H1 (cell line): ENCODE measurements at regions not wholly inside any gene's neighbourhood (a gene's known extent, or its start where the extent isn't known, plus 50 kb on each side); places are given as distances from the start of the nearest gene placed in this dataset.

Experiments
- CTCF ChIA-PET: fragments of 300-600 bp; sonication (Branson Sonifier 250); formaldehyde crosslinking; loops from one replicate; lab custom pipeline; 2021; ENCODE audit not compliant: partially characterized antibody; lab: Charles Lee
- POLR2A ChIA-PET: fragments of 300-600 bp; sonication (Branson Sonifier 250); formaldehyde crosslinking; loops from one replicate; lab custom pipeline; 2021; ENCODE audit warnings: inconsistent platforms; ENCODE audit not compliant: partially characterized antibody; lab: Charles Lee
- DNase-seq, 2 experiments: peaks; one replicate each; pipeline versions ENCODE4 v3.0.0 to v3.0.0-alpha.2; 2010 to 2022; ENCODE audit warnings: low spot score in 2 of 2, low read depth in 1 of 2, mixed read lengths in 1 of 2
- FAIRE-seq: peaks from 2 replicates; lab custom pipeline; 2011; peaks lifted over from hg19 to GRCh38; lab: Jason Lieb, UNC
- H2AFZ ChIP-seq: 2 replicates; pipeline ENCODE4 v1.8.1; 2012; ENCODE audit warnings: low read length, inconsistent platforms
- H2AK5ac ChIP-seq: 2 replicates; pipeline ENCODE4 v1.6.1; 2013; ENCODE audit warnings: low read depth, low read length
- H2BK120ac ChIP-seq: replicated peaks from 2 replicates; pipeline ENCODE3; 2013; ENCODE audit warnings: low read depth, low read length, inconsistent platforms
- H2BK12ac ChIP-seq: 2 replicates; pipeline ENCODE4 v1.6.1; 2013; ENCODE audit warnings: low read depth, low read length
- H2BK15ac ChIP-seq: 2 replicates; pipeline ENCODE4 v1.6.1; 2013; ENCODE audit warnings: low read length
- H2BK20ac ChIP-seq: 2 replicates; pipeline ENCODE4 v1.6.1; 2013; ENCODE audit warnings: low read length
- H2BK5ac ChIP-seq: 2 replicates; pipeline ENCODE4 v1.6.1; 2013; ENCODE audit warnings: low read depth, low read length
- H3K14ac ChIP-seq: 2 replicates; pipeline ENCODE4 v1.6.1; 2013; ENCODE audit warnings: inconsistent platforms; ENCODE audit not compliant: insufficient read length
- H3K18ac ChIP-seq: 2 replicates; pipeline ENCODE4 v1.6.1; 2013; ENCODE audit warnings: low read length; ENCODE audit errors: extremely low read depth
- H3K23ac ChIP-seq: 2 replicates; pipeline ENCODE4 v1.6.1; 2013; ENCODE audit warnings: inconsistent platforms; ENCODE audit not compliant: insufficient read length
- H3K23me2 ChIP-seq: 2 replicates; pipeline ENCODE4 v1.6.1; 2013; ENCODE audit warnings: low read depth, low read length
- H3K27ac ChIP-seq: 2 replicates; pipeline ENCODE4 v1.6.1; 2011; ENCODE audit warnings: low read depth, low read length, inconsistent platforms
- H3K27me3 ChIP-seq, 4 experiments: replicated peaks in 1 of 4; 1 replicate in 1 of 4; 2 replicates in 3 of 4; pipeline versions ENCODE4 v1.6.1 to v1.8.1; 2011 to 2013; ENCODE audit warnings: low read length in 3 of 4, mild to moderate bottlenecking in 3 of 4, inconsistent platforms in 2 of 4, mixed read lengths in 2 of 4, moderate library complexity in 1 of 4; ENCODE audit not compliant: control insufficient read depth in 3 of 4, insufficient read depth in 3 of 4; ENCODE audit errors: extremely low read depth in 1 of 4
- H3K36me3 ChIP-seq, 4 experiments: 2 replicates each; pipeline versions ENCODE4 v1.6.1 to v1.8.1; 2011 to 2013; ENCODE audit warnings: mild to moderate bottlenecking in 4 of 4, low read length in 3 of 4, moderate library complexity in 2 of 4, control low read depth in 1 of 4, inconsistent platforms in 1 of 4; ENCODE audit not compliant: insufficient read depth in 4 of 4, control insufficient read depth in 2 of 4
- H3K4ac ChIP-seq: replicated peaks from 2 replicates; pipeline ENCODE3; 2013; ENCODE audit warnings: low read length, low read depth, mixed read lengths, inconsistent platforms; ENCODE audit not compliant: insufficient read length
- H3K4me1 ChIP-seq, 4 experiments: replicated peaks in 1 of 4; 1 replicate in 1 of 4; 2 replicates in 3 of 4; pipeline versions ENCODE4 v1.6.1 to v1.8.1; 2011 to 2013; ENCODE audit warnings: low read length in 3 of 4, inconsistent platforms in 2 of 4, mixed read lengths in 1 of 4; ENCODE audit not compliant: insufficient read depth in 4 of 4, control insufficient read depth in 3 of 4
- H3K4me2 ChIP-seq, 2 experiments: 2 replicates each; pipeline versions ENCODE4 v1.6.1 to v1.8.1; 2011 to 2013; ENCODE audit warnings: low read depth in 2 of 2, low read length in 2 of 2, control low read depth in 1 of 2, inconsistent platforms in 1 of 2, mild to moderate bottlenecking in 1 of 2; ENCODE audit not compliant: insufficient read depth in 1 of 2
- H3K4me3 ChIP-seq, 4 experiments: fragments of 200-600, 300-600 bp in 1 of 4; sonication (generic), shearing (Covaris generic), sonication (Bioruptor Twin) in 1 of 4; 2 replicates each; pipeline versions ENCODE4 v1.5.1 to v1.8.1; 2011 to 2016; ENCODE audit warnings: low read length in 4 of 4, low read depth in 3 of 4, control low read depth in 2 of 4, inconsistent platforms in 2 of 4, mild to moderate bottlenecking in 2 of 4, mixed read lengths in 1 of 4, moderate library complexity in 1 of 4; ENCODE audit not compliant: insufficient read depth in 2 of 4; ENCODE audit errors: extremely low read depth in 1 of 4
- H3K56ac ChIP-seq: replicated peaks from 2 replicates; pipeline ENCODE3; 2013; ENCODE audit warnings: low read depth, mild to moderate bottlenecking, mixed read lengths, low read length, inconsistent platforms; ENCODE audit not compliant: insufficient read length
- H3K79me1 ChIP-seq: 2 replicates; pipeline ENCODE4 v1.6.1; 2013; ENCODE audit warnings: low read depth, low read length, control low read depth
- H3K79me2 ChIP-seq, 2 experiments: 2 replicates each; pipeline versions ENCODE4 v1.6.1 to v1.8.1; 2012 to 2013; ENCODE audit warnings: low read length in 2 of 2, mild to moderate bottlenecking in 2 of 2, inconsistent platforms in 1 of 2; ENCODE audit not compliant: insufficient read depth in 2 of 2, control insufficient read depth in 1 of 2
- H3K9ac ChIP-seq, 4 experiments: replicated peaks in 1 of 4; 1 replicate in 1 of 4; 2 replicates in 3 of 4; pipeline versions ENCODE4 v1.6.1 to v1.8.1; 2011 to 2013; ENCODE audit warnings: low read depth in 3 of 4, low read length in 3 of 4, control low read depth in 2 of 4, mild to moderate bottlenecking in 2 of 4, moderate library complexity in 2 of 4, inconsistent platforms in 1 of 4; ENCODE audit errors: extremely low read depth in 1 of 4
- H3K9me3 ChIP-seq, 2 experiments: 2 replicates each; pipeline versions ENCODE4 v1.6.1 to v1.8.1; 2012 to 2013; ENCODE audit warnings: mild to moderate bottlenecking in 2 of 2, moderate library complexity in 2 of 2, control low read depth in 1 of 2, inconsistent platforms in 1 of 2, low read depth in 1 of 2, low read length in 1 of 2, mixed read lengths in 1 of 2; ENCODE audit not compliant: insufficient read depth in 2 of 2
- H4K20me1 ChIP-seq, 2 experiments: replicated peaks in 1 of 2; 2 replicates each; pipeline versions ENCODE3 to v1.8.1; 2011 to 2013; ENCODE audit warnings: inconsistent platforms in 2 of 2, low read length in 2 of 2, mild to moderate bottlenecking in 1 of 2; ENCODE audit not compliant: insufficient read depth in 2 of 2, control insufficient read depth in 1 of 2
- H4K5ac ChIP-seq: 2 replicates; pipeline ENCODE4 v1.6.1; 2013; ENCODE audit warnings: low read length, low read depth, mixed read lengths, inconsistent platforms; ENCODE audit not compliant: insufficient read length
- H4K8ac ChIP-seq: 2 replicates; pipeline ENCODE4 v1.8.0; 2013; ENCODE audit warnings: mild to moderate bottlenecking, moderate library complexity, low read length, inconsistent platforms; ENCODE audit not compliant: insufficient read depth; ENCODE audit errors: extremely low read depth
- H4K91ac ChIP-seq: replicated peaks from 2 replicates; pipeline ENCODE3; 2013; ENCODE audit warnings: low read length, mixed read lengths, inconsistent platforms; ENCODE audit not compliant: insufficient read length
- CBX5 ChIP-seq: fragments of 300-800, 300-1000 bp; sonication (generic); IDR thresholded peaks from 2 replicates; pipeline ENCODE4 v1.7.1; 2016; ENCODE audit warnings: antibody characterized with exemption, low read length, low read depth
- CBX8 ChIP-seq: fragments of 300-800, 300-1000 bp; sonication (generic); IDR thresholded peaks from 2 replicates; pipeline ENCODE4 v1.7.1; 2016; ENCODE audit warnings: low read depth, low read length, borderline replicate concordance
- POU5F1 ChIP-seq: IDR thresholded peaks from 2 replicates; pipeline ENCODE4 v1.6.1; 2011; ENCODE audit warnings: low read depth, mild to moderate bottlenecking, low read length, moderate library complexity
- RBBP5 ChIP-seq: IDR thresholded peaks from 2 replicates; pipeline ENCODE4 v1.7.1; 2012; ENCODE audit warnings: low read depth, mild to moderate bottlenecking, inconsistent platforms, low read length, moderate library complexity, borderline replicate concordance
- WGBS, 2 experiments: shearing (Covaris generic) in 1 of 2; methylation state at CpG; one replicate each; pipeline versions ENCODE4 v1.1.6 to v1.1.7; 2013 to 2015; ENCODE audit warnings: low lambda C conversion rate in 2 of 2, mixed read lengths in 2 of 2, inconsistent platforms in 1 of 2, low coverage in 1 of 2, missing lambda C conversion rate in 1 of 2; ENCODE audit not compliant: insufficient replicate concordance in 2 of 2, insufficient coverage in 1 of 2, insufficient read length in 1 of 2; ENCODE audit errors: extremely low coverage in 1 of 2, missing lambda C conversion rate in 1 of 2; 5-methylcytosine and 5-hydroxymethylcytosine counted together

DNA sequence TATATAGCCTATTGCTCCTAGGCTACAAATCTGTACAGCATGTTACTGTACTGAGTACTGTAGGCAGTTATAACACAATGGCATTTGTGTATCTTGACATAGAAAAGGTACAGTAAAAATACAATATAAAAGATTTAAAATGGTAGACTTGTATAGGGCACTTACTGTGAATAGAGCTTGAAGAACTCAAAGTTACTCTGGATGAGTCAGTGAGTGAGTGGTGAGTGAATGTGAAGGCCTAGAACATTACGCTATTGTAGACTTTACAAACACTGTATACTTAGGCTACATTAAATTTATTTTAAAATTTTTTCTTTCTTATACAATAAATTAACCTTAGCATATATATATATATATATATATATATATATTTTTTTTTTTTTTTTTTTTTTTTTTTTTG lies 140.0 kb upstream of the UBE2E1 start:
- H3K9ac ChIP-seq = no peak overlapping the region
- no peak for FAIRE-seq

More for the DNA sequence above, 140.0 kb upstream of the UBE2E1 start:
- Histone ChIP-seq H2BK12ac (no peak overlapping the region), H3K4me1 (peaks cover 0 to 4% (median under 1%) of the 10 kb centered on the region in 4 experiments; a peak in 3 of 7 replicates), H3K27me3 (no peaks in the 10 kb centered on the region), H2BK15ac (no peak overlapping the region), H3K79me2 (no peaks in the 10 kb centered on the region), H2BK20ac (no peak overlapping the region), H2AK5ac (no peak overlapping the region), H3K14ac (no peak overlapping the region), H3K4me2 (no peak overlapping the region), H3K79me1 (no peaks in the 10 kb centered on the region; the same call in 1 of the 2 replicates), H3K23me2 (no peaks in the 10 kb centered on the region), H4K91ac (no peak overlapping the region), H3K56ac (no peak overlapping the region), H3K18ac (no peak overlapping the region), H3K36me3 (no peaks in the 10 kb centered on the region), H4K20me1 (no peaks in the 10 kb centered on the region), H2BK120ac (no peak overlapping the region), H3K23ac (no peak overlapping the region), H3K4ac (no peak overlapping the region), H4K5ac (no peak overlapping the region), H4K8ac (no peak overlapping the region), H3K4me3 (no peak overlapping the region), H3K27ac (no peak overlapping the region), H2BK5ac (no peak overlapping the region), H3K9me3 (no peaks in the 10 kb centered on the region), H2AFZ (no peak overlapping the region)
- ChIA-PET POLR2A (no interaction called here), CTCF (no interaction called here)
- 100% methylated on average over 1 of the region's 1 CpG; no CpG with 5 or more reads in 1 of the 2 experiments for WGBS, 2 experiments
- TF ChIP-seq RBBP5 (no peak), CBX5 (no peak), POU5F1 (no peak), CBX8 (no peak)
- DNase-seq = no peak
